A549 (cell line): ENCODE measurements at regions not wholly inside any gene's neighbourhood (a gene's known extent, or its start where the extent isn't known, plus 50 kb on each side); places are given as distances from the start of the nearest gene placed in this dataset.

Source experiments
- ATAC-seq, 2 experiments: fragments of 200-7000 bp in 1 of 2; fragments of >200 bp in 1 of 2; cut with Nextera tagmentation in 1 of 2; cut with Tn5 transposase in 1 of 2; 3 replicates each; pipeline versions ENCODE4 v1.8.0 to v1.9.1; 2018 to 2020; ENCODE audit warnings: mild to moderate bottlenecking in 1 of 2, moderate library complexity in 1 of 2
- CTCF ChIA-PET: fragments of 300-600 bp; sonication (Branson Sonifier 250); formaldehyde crosslinking; extraction: SDS; loops from one replicate; lab custom pipeline; 2021; ENCODE audit warnings: antibody characterized with exemption, inconsistent platforms; lab: Yijun Ruan, JAX
- POLR2A ChIA-PET: fragments of 350-600 bp; formaldehyde crosslinking; extraction: SDS; loops from one replicate; lab custom pipeline; 2021; ENCODE audit warnings: antibody characterized with exemption, inconsistent platforms; lab: Yijun Ruan, JAX
- DNase-seq, 2 experiments: peaks; one replicate each; pipeline versions ENCODE4 v3.0.0 to v3.0.0-alpha.2; 2011 to 2016; ENCODE audit warnings: low read depth in 1 of 2, low spot score in 1 of 2
- FAIRE-seq: peaks from 2 replicates; lab custom pipeline; 2011; peaks lifted over from hg19 to GRCh38; lab: Jason Lieb, UNC
- H3K27ac ChIP-seq, 2 experiments: fragments of >200 bp; sonication (Bioruptor Twin); formaldehyde crosslinking; 3 replicates each; pipeline ENCODE4 v1.5.1; 2016 to 2017
- H3K4me1 ChIP-seq: fragments of >200 bp; sonication (Bioruptor Twin); formaldehyde crosslinking; 3 replicates; pipeline ENCODE4 v1.6.1; 2016
- H3K4me2 ChIP-seq: fragments of >200 bp; sonication (Bioruptor Twin); formaldehyde crosslinking; 3 replicates; pipeline ENCODE4 v1.6.1; 2016
- H3K4me3 ChIP-seq: fragments of >200 bp; sonication (Bioruptor Twin); formaldehyde crosslinking; 3 replicates; pipeline ENCODE4 v1.5.1; 2016
- H3K9me3 ChIP-seq: fragments of >200 bp; sonication (Bioruptor Twin); formaldehyde crosslinking; 3 replicates; pipeline ENCODE4 v1.6.1; 2016
- CBX8 ChIP-seq: fragments of 200-600 bp; sonication (generic); IDR thresholded peaks from 2 replicates; pipeline ENCODE4 v1.6.1; 2016
- CEBPB ChIP-seq, 2 experiments: fragments of >200 bp in 1 of 2; sonication (Bioruptor Twin) in 1 of 2; formaldehyde crosslinking in 1 of 2; IDR thresholded peaks; 2 replicates each; pipeline ENCODE4 v1.6.1; 2012 to 2016
- CHD2 ChIP-seq: fragments of 150-350 bp; IDR thresholded peaks from 2 replicates; pipeline ENCODE4 v1.6.1; 2014; ENCODE audit warnings: low read length; ENCODE audit not compliant: partially characterized antibody
- FOXS1 ChIP-seq: fragments of 250-450 bp; sonication (Bioruptor Pico); IDR thresholded peaks from 2 replicates; pipeline ENCODE4 v1.5.0; 2020; ENCODE audit warnings: mild to moderate bottlenecking, moderate library complexity
- GATA3 ChIP-seq: IDR thresholded peaks from 2 replicates; pipeline ENCODE4 v1.6.1; 2012; ENCODE audit warnings: borderline replicate concordance
- HDAC2 ChIP-seq: fragments of 200-600 bp; sonication (generic); IDR thresholded peaks from 2 replicates; pipeline ENCODE4 v1.6.1; 2016
- KDM5A ChIP-seq: fragments of 200-600 bp; sonication (generic); IDR thresholded peaks from 2 replicates; pipeline ENCODE4 v1.6.1; 2016; ENCODE audit warnings: antibody characterized with exemption, mild to moderate bottlenecking
- MAZ ChIP-seq: fragments of 150-350 bp; IDR thresholded peaks from 2 replicates; pipeline ENCODE4 v1.6.1; 2014; ENCODE audit warnings: antibody characterized with exemption, low read depth, low read length, borderline replicate concordance
- NFE2L2 ChIP-seq: fragments of 150-350 bp; conservative IDR thresholded peaks from 2 replicates; pipeline ENCODE4 v1.6.1; 2014; ENCODE audit warnings: low read length
- NPAS2 ChIP-seq: fragments of 250-450 bp; sonication (Bioruptor Pico); IDR thresholded peaks from 2 replicates; pipeline ENCODE4 v1.8.0; 2022; ENCODE audit warnings: mild to moderate bottlenecking, moderate library complexity, borderline replicate concordance
- RAD21 ChIP-seq, 2 experiments: fragments of >200 bp in 1 of 2; sonication (Bioruptor Twin) in 1 of 2; formaldehyde crosslinking in 1 of 2; IDR thresholded peaks in 1 of 2; conservative IDR thresholded peaks in 1 of 2; 2 replicates in 1 of 2; 3 replicates in 1 of 2; pipeline ENCODE4 v1.6.1; 2012 to 2018; ENCODE audit warnings: inconsistent platforms in 1 of 2
- RCOR1 ChIP-seq: fragments of 150-350 bp; IDR thresholded peaks from 2 replicates; pipeline ENCODE4 v1.6.1; 2014; ENCODE audit warnings: antibody characterized with exemption, low read length, low read depth
- RFX5 ChIP-seq: fragments of 450-650 bp; IDR thresholded peaks from 2 replicates; pipeline ENCODE4 v1.7.1; 2014; ENCODE audit warnings: antibody characterized with exemption, mild to moderate bottlenecking, moderate library complexity
- RNF2 ChIP-seq: fragments of 200-600 bp; sonication (generic); IDR thresholded peaks from 2 replicates; pipeline ENCODE4 v1.6.1; 2016; ENCODE audit warnings: low read depth, mild to moderate bottlenecking, antibody characterized with exemption, moderate library complexity, borderline replicate concordance
- SMC3 ChIP-seq: fragments of >200 bp; sonication (Bioruptor Twin); formaldehyde crosslinking; IDR thresholded peaks from 3 replicates; pipeline ENCODE4 v1.6.1; 2018; ENCODE audit warnings: inconsistent platforms
- ZFP36 ChIP-seq: fragments of 450-650 bp; IDR thresholded peaks from 2 replicates; pipeline ENCODE4 v1.6.1; 2014; ENCODE audit warnings: borderline replicate concordance; ENCODE audit not compliant: partially characterized antibody
- ZSCAN20 ChIP-seq: fragments of 250-450 bp; sonication (Bioruptor Pico); IDR thresholded peaks from 2 replicates; pipeline ENCODE4 v1.8.0; 2022; ENCODE audit warnings: mild to moderate bottlenecking, moderate library complexity
- WGBS: methylation state at CpG from one replicate; pipeline ENCODE4 v1.1.6; 2017; ENCODE audit errors: missing lambda C conversion rate; 5-methylcytosine and 5-hydroxymethylcytosine counted together
- TF ChIP-seq, protein P1 (sequence below): IDR thresholded peaks from 2 replicates; pipeline ENCODE4 v1.6.1; 2012; ENCODE audit warnings: low read depth, borderline replicate concordance
- TF ChIP-seq, protein P2 (sequence below): fragments of 450-650 bp; IDR thresholded peaks from 2 replicates; pipeline ENCODE4 v1.6.1; 2014; ENCODE audit warnings: antibody characterized with exemption
- TF ChIP-seq, protein P3 (sequence below): fragments of 200-600 bp; sonication (generic); IDR thresholded peaks from 2 replicates; pipeline ENCODE4 v1.6.1; 2016; ENCODE audit warnings: antibody characterized with exemption, mild to moderate bottlenecking, moderate library complexity
- TF ChIP-seq, protein P4 (sequence below): IDR thresholded peaks from 2 replicates; pipeline ENCODE4 v1.6.1; 2012

DNA sequence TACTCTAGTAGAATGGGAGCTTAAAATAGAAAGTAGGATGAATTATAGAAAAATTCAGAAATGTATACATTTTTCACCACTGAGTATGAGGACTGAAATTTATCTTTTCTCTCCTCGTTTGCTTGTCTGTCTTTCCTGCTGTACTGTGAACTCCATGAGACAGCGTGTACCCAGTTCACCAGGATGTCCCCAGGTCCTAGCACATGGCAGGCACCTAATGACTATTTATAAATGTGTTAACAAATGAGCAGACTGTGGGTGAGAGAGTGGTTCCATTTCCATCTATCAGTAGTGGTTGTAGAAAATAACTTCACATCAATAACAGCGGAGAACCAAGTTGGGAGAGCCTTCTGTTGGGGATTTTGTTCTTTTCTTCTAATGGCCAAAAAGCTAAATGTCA is 106.3 kb downstream of the NUS1 start:
- DNase-seq (no peak), ATAC-seq (no peak), FAIRE-seq (no peak)
- H3K4me2 ChIP-seq: no peak overlapping the region
- WGBS: 37% methylated on average over 3 of the region's 3 CpGs
- ChIA-PET POLR2A (no interaction called here), CTCF (no interaction called here)
- H3K4me3 ChIP-seq: no peak overlapping the region
- no peaks in the 10 kb centered on the region for H3K9me3 ChIP-seq
- TF ChIP-seq MAZ (no peak), CHD2 (no peak), RAD21 (conservative IDR thresholded peaks at IDR 0.05 in 1 of 2, IDR thresholded peaks at IDR 0.05 in 1 of 2) (no peak), GATA3 (no peak), HDAC2 (no peak), ZFP36 (no peak), SMC3 (no peak), CEBPB (IDR thresholded peaks at IDR 0.05) (no peak), CBX8 (no peak), RCOR1 (no peak), NPAS2 (CRISPR knock-in tag) (no peak), RFX5 (no peak), FOXS1 (no peak), RNF2 (no peak)
- TF ChIP-seq, protein P1, sequence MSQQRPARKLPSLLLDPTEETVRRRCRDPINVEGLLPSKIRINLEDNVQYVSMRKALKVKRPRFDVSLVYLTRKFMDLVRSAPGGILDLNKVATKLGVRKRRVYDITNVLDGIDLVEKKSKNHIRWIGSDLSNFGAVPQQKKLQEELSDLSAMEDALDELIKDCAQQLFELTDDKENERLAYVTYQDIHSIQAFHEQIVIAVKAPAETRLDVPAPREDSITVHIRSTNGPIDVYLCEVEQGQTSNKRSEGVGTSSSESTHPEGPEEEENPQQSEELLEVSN: no peak
- TF ChIP-seq, protein P2, sequence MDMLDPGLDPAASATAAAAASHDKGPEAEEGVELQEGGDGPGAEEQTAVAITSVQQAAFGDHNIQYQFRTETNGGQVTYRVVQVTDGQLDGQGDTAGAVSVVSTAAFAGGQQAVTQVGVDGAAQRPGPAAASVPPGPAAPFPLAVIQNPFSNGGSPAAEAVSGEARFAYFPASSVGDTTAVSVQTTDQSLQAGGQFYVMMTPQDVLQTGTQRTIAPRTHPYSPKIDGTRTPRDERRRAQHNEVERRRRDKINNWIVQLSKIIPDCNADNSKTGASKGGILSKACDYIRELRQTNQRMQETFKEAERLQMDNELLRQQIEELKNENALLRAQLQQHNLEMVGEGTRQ: no peak
- TF ChIP-seq, protein P3, sequence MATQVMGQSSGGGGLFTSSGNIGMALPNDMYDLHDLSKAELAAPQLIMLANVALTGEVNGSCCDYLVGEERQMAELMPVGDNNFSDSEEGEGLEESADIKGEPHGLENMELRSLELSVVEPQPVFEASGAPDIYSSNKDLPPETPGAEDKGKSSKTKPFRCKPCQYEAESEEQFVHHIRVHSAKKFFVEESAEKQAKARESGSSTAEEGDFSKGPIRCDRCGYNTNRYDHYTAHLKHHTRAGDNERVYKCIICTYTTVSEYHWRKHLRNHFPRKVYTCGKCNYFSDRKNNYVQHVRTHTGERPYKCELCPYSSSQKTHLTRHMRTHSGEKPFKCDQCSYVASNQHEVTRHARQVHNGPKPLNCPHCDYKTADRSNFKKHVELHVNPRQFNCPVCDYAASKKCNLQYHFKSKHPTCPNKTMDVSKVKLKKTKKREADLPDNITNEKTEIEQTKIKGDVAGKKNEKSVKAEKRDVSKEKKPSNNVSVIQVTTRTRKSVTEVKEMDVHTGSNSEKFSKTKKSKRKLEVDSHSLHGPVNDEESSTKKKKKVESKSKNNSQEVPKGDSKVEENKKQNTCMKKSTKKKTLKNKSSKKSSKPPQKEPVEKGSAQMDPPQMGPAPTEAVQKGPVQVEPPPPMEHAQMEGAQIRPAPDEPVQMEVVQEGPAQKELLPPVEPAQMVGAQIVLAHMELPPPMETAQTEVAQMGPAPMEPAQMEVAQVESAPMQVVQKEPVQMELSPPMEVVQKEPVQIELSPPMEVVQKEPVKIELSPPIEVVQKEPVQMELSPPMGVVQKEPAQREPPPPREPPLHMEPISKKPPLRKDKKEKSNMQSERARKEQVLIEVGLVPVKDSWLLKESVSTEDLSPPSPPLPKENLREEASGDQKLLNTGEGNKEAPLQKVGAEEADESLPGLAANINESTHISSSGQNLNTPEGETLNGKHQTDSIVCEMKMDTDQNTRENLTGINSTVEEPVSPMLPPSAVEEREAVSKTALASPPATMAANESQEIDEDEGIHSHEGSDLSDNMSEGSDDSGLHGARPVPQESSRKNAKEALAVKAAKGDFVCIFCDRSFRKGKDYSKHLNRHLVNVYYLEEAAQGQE: no peak
- no peaks in the 10 kb centered on the region for H3K4me1 ChIP-seq
- H3K27ac ChIP-seq: no peak overlapping the region

DNA sequence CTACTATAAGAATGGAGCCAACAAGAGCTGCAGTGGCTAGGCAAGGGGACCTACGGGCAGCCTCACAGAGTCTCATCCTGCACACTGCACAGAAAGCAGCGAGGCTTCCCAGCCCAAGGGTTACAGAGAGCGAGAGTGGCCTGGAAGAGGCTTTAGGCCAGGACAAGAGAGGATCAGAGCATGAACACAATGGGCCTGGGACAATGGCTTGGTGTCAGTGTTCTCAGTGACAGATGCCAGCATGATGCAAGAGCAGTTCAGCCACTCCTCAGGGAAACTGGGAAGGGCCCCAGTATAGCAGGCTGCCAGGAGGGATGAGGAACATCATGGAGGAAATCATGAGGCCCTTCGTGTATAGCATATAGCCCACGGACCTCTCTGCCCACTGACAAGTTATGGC is 108.0 kb downstream of the NUS1 start:
- ChIA-PET POLR2A (no interaction called here), CTCF (no interaction called here)
- ATAC-seq: no peak
- no peak overlapping the region for H3K27ac ChIP-seq
- TF ChIP-seq, protein P4, sequence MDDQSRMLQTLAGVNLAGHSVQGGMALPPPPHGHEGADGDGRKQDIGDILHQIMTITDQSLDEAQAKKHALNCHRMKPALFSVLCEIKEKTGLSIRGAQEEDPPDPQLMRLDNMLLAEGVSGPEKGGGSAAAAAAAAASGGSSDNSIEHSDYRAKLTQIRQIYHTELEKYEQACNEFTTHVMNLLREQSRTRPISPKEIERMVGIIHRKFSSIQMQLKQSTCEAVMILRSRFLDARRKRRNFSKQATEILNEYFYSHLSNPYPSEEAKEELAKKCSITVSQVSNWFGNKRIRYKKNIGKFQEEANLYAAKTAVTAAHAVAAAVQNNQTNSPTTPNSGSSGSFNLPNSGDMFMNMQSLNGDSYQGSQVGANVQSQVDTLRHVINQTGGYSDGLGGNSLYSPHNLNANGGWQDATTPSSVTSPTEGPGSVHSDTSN: no peak
- TF ChIP-seq RCOR1 (no peak), KDM5A (no peak), CHD2 (no peak), HDAC2 (no peak), CBX8 (no peak), GATA3 (no peak), ZSCAN20 (CRISPR knock-in tag) (no peak), NFE2L2 (no peak)
- H3K9me3 ChIP-seq: no peaks in the 10 kb centered on the region
- FAIRE-seq: no peak
- WGBS: 9% methylated on average over 4 of the region's 5 CpGs
- DNase-seq: no peak
- H3K4me2 ChIP-seq: no peak overlapping the region
- no peaks in the 10 kb centered on the region for H3K4me1 ChIP-seq
- H3K4me3 ChIP-seq: no peak overlapping the region
